ENCODE measurements at regions not wholly inside any gene's neighbourhood (a gene's known extent, or its start where the extent isn't known, plus 50 kb on each side); places are given as distances from the start of the nearest gene placed in this dataset.

GRCh38 chr3:167883452-167883851, 147.9 kb downstream of the SERPINI1 start:
- Mint-ChIP-seq H3K27me3 (ENCODE audit: low read depth) (no peaks in the 10 kb centered on the region), H3K27ac (no peak overlapping the region), H3K4me3 (no peak overlapping the region), H3K36me3 (ENCODE audit: insufficient read depth in 1 of 3, low read depth in 3 of 3) (no peaks in the 10 kb centered on the region), H3K9me3 (no peaks in the 10 kb centered on the region), H3K4me1 (peaks cover 0 to 4% of the 10 kb centered on the region in 2 experiments; a peak in 1 of 4 replicates)
- Histone ChIP-seq H3K9ac (ENCODE audit: extremely low read depth, insufficient read length, low read length) (no peak overlapping the region), H3K56ac (ENCODE audit: insufficient read length, low read depth, low read length) (no peak overlapping the region), H3K14ac (ENCODE audit: insufficient read depth, low read length) (no peak overlapping the region), H2BK15ac (ENCODE audit: low read depth, low read length) (no peak overlapping the region), H3K79me2 (ENCODE audit: insufficient read depth, low read length) (no peaks in the 10 kb centered on the region), H2AFZ (ENCODE audit: low read length) (no peak overlapping the region), H4K91ac (ENCODE audit: insufficient read length, low read depth, low read length) (no peak overlapping the region), H3K18ac (ENCODE audit: insufficient read length, low read depth, low read length) (no peak overlapping the region), H3K23ac (ENCODE audit: insufficient read length, low read depth, low read length) (no peak overlapping the region), H3K4ac (ENCODE audit: low read depth, low read length) (no peak overlapping the region), H4K20me1 (ENCODE audit: control insufficient read depth, insufficient read depth, insufficient read length) (no peaks in the 10 kb centered on the region), H3K27ac (ENCODE audit: insufficient read length, low read depth, low read length) (no peak overlapping the region), H2BK5ac (ENCODE audit: insufficient read length, low read length) (no peak overlapping the region), H2BK120ac (ENCODE audit: low read depth, low read length, poor library complexity, severe bottlenecking) (no peak overlapping the region), H3K4me2 (ENCODE audit: insufficient read depth, insufficient read length, low read length) (no peak overlapping the region), H3K23me2 (ENCODE audit: insufficient read length, low read depth, low read length, poor library complexity, severe bottlenecking) (no peaks in the 10 kb centered on the region), H2BK20ac (ENCODE audit: low read depth, low read length, poor library complexity, severe bottlenecking) (no peak overlapping the region), H3K79me1 (ENCODE audit: insufficient read depth, low read depth, low read length, poor library complexity, severe bottlenecking) (no peaks in the 10 kb centered on the region), H2BK12ac (ENCODE audit: insufficient read length, low read depth, low read length) (no peak overlapping the region), H4K5ac (ENCODE audit: insufficient read length, low read depth, low read length) (no peak overlapping the region), H3K27me3 (ENCODE audit: insufficient read depth, low read length) (no peaks in the 10 kb centered on the region), H4K8ac (replicated peaks; ENCODE audit: insufficient read length, low read depth, low read length) (no peak overlapping the region), H3T11ph (ENCODE audit: low read length) (no peak overlapping the region), H2AK5ac (ENCODE audit: insufficient read length, low read length) (no peak overlapping the region), H3K4me1 (ENCODE audit: insufficient read depth, low read length) (no peaks in the 10 kb centered on the region), H3K9me3 (ENCODE audit: control insufficient read depth, low read depth, low read length) (no peaks in the 10 kb centered on the region)
- no peak for TF ChIP-seq CTCF (conservative IDR thresholded peaks at IDR 0.05)
- no CpG with 5 or more reads among the region's 1 CpG for WGBS (ENCODE audit: extremely low coverage, insufficient read length, low lambda C conversion rate)
- DNase-seq, result no peak

Measured in H9 (cell line).